Activated CD4-positive, CD25-positive, alpha-beta regulatory T cell treated with anti-CD3 and anti-CD28 coated beads, Interleukin-2, amount 50 U/mL, for 24 hours (primary cell): ENCODE measurements at regions not wholly inside any gene's neighbourhood (a gene's known extent, or its start where the extent isn't known, plus 50 kb on each side); places are given as distances from the start of the nearest gene placed in this dataset.
"Not testable (repeated sequence)": the region's sequence is repeated elsewhere in the genome, so short reads cannot be mapped to it uniquely, and the experiment has no call there.

Source experiments
- ATAC-seq, 2 donors: fragments of 150-1000 bp; cut with Tn5 transposase; one replicate each; pipeline ENCODE4 v1.10.0; 2021; ENCODE audit warnings: mild to moderate bottlenecking in 1 of 2, moderate library complexity in 1 of 2

- ATAC-seq, result no peak
Observed at GRCh38 chr11:97461044-97461880, 1071.4 kb downstream of the JRKL start.

- no peak for ATAC-seq
Observed at GRCh38 chr11:97461934-97462333, 1072.1 kb downstream of the JRKL start.

- ATAC-seq, result no peak
Observed at GRCh38 chr11:97463891-97464290, 1074.1 kb downstream of the JRKL start.

- no peak for ATAC-seq
Observed at GRCh38 chr11:97471480-97471879, 1081.7 kb downstream of the JRKL start.

DNA sequence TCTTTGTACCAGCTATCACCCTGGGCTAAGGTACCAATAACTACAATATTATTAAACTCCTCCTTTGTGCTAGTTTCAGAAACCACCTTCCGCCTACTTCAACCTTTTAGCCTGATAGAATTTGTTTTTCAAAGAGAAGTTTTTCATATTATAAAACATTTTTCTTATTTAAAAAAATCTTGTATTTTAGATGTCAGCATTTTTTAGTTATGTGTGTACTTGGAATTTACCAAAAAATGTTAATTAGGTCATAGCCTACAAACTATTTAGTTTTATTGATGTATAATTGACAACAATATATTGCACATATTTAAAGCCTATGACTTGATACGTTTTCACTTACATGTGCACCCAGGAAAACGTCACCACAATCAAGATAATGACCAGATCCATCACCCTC is 1097.6 kb downstream of the JRKL start:
- ATAC-seq, result no peak

DNA sequence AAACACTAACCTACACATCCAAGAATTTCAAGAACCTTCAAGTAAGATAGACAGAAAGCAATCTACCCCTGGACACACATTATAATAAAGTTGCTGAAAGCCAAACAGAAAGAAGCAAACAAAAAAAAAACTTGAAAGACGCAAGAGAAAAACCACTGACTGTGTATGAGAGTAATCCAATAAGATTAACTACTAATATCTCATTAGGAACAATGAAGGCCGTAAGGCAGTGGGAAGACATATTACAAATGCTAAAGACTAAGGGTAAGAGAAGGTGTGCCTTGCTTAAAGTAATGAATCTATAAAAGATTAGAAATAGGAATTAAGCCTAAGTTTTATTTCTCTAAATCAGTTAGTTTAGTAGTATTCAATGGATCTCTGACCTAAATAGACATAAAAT is 1109.1 kb downstream of the JRKL start:
- no peak for ATAC-seq

GRCh38 chr11:97502201-97502600 is 1112.4 kb downstream of the JRKL start:
- no peak for ATAC-seq

DNA sequence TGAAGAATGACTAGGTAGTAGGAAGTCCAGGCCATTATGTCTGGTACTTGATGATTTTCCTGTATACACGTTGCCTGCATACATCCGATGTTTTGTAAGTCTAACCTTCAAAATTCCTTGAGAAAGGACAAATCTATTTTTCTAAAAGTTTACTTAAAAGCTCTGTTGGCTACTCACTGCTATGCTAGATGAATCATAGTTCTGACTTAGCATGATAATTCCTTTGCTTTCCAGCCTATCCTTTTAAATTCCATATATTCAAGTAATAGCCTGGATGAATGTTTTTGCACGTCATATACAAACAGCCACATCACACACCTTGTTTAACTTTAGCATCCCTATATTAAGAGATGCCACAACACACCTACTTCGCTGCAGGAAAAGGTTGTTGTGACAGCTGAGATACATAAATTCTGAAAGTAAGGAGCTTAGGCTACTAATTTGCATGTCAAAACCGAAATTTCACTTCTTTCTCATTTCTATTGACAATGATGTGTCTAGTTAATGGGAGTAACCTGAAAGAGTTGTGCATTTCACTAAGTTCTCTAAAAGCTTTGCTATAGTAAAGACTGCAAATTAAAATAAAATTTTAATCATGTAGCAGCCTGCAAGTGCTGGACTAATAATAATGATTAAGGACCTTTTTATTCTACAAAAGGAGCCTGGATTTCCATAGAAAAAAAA is 1116.4 kb downstream of the JRKL start:
- ATAC-seq, result no peak

DNA sequence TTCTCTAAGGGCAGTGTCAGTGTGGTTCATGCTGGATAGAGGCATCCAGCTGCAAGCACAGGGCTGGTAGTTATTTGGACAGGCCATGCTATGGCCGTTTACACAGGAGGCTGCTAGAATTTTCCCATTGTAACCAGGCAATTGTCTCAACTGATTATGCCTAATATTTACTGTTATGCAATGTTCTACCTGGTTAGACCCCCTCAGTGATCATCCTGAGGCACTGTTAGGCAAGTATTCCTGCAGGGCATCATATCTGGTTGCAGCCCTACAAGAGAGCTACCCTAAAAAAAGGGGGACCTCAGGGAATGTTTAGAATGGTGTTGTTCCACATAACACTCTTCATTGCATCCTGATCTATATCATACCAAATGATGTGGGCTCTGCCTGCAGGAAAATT is 1124.6 kb downstream of the JRKL start:
- no peak for ATAC-seq

GRCh38 chr11:97516688-97517087 is 1126.9 kb downstream of the JRKL start:
- no peak for ATAC-seq

- no peak for ATAC-seq
Observed at GRCh38 chr11:97525273-97525672, 1135.5 kb downstream of the JRKL start.

DNA sequence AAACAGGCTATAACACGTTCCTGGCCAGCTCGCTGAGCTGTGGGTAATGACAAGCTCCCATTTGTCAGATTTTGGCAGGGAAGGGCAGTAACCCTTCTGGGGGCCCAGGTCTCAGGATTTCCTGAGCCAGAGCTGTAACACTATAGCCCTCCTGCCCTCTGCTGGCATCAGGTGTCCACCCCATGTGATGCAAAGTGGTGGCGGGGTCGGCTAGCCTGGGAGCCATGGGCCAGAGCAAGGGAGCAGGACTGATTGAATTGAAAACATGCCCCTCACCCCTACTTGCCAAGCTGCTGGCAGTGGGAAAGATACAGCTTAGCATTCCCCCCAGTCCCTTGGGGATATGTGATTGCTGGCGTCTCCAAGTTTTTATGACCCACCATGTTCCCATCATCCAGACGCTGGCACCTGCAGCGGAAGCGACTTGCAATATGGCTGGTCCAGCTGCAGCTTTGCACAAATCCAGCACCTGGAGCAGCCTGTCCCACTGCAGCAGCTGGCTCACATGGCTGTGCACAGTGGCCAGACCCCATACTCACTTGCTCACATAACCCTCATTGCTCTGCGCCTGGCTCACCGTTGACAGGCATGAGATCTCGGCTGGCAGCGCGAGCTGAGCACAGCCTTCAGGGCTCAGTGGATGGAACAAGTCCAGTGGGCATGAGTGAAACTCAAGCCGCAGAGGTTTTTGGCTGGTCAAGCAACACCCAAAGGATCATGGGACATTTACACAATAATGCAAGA is 1147.8 kb downstream of the JRKL start:
- ATAC-seq, result no peak

- ATAC-seq, result no peak
Observed at GRCh38 chr11:97544431-97544830, 1154.6 kb downstream of the JRKL start.

DNA sequence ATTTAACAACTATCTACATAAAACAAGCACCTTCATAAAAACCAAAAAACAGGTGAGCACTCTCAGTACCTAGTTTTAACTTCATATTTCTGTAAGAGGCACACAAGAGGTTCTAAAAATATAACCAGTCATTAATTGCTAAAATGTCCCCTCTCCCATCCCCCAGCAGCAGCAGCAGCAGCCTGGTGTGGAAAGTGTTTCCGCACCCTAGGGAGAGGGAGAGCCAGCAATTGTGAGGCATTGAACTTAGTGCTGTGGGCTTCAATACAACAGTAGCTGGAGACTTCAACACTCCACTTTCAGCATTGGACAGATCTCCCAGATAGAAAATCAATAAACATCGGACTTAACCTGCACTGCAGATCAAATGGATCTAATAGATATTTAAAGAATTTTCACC is 1158.5 kb downstream of the JRKL start:
- no peak for ATAC-seq

GRCh38 chr11:97557399-97557798 is 1167.6 kb downstream of the JRKL start:
- ATAC-seq, result no peak

DNA sequence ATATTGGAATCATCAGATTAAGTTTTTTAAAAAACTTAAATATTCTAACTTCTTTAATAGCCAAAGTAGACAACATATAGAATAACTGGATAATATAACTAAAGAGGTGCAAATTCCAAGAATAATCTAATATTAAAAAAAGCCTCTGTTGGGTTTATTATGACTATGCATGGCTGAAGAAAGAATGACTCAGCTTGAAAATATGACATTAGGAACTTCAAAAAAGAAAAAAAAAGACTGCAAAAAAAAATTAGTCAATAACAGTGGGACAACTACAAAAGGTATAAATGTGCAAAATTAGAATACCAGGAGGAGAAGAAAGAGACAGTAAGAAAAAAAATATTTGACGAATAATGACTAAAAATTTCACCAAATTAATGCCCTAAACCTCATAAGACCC is 1178.0 kb downstream of the JRKL start:
- no peak for ATAC-seq

GRCh38 chr11:97570636-97571035 is 1180.8 kb downstream of the JRKL start:
- ATAC-seq, result no peak

DNA sequence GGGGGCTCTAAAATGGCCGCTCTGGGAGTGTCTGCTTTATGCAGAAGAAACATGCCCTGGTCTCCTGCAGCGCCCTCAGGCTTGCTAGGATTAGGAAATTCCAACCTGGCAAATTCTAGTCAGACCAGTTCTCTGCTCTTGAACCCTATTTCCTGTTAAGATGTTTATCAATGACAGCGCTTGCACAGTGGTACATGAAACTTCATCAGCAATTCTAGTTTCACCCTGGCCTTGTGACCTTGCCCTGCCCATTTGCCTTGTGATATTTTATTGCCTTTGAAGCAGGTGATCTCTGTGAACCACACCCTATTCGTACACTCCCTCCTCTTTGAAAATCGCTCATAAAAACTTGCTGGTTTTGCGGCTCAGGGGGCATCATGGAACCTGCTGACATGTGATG is 1184.0 kb downstream of the JRKL start:
- ATAC-seq, result not testable (repeated sequence)

DNA sequence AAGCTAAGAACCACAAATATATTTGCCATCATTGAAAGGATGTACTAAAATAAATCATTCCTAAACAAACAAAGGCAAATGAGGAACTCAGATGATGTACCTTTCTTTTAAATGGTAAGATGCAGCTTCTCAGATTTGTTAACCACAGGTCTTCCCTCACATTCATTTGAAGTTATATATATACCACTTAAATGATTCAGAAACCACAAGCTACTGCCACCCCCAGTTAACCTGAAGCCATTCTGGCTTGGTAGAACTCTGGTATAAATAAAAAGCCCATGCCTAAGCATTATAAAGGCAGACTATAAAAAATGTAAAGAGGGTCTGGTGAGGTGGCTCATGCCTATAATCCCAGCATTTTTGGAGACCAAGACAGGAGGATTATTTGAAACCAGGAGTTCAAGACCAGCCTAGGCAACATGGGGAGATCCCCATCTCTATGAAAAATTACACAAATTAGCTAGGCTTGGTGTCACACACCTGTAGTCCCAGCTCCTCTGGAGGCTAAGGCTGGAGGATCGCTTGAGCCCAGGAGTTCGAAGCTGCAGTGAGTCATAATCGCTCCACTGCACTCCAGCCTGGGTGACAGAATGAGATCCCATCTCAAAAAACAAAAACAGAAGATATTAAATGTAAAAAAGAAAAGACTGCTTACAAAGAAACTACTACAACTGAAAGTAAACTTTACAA is 1185.3 kb downstream of the JRKL start:
- no peak for ATAC-seq

DNA sequence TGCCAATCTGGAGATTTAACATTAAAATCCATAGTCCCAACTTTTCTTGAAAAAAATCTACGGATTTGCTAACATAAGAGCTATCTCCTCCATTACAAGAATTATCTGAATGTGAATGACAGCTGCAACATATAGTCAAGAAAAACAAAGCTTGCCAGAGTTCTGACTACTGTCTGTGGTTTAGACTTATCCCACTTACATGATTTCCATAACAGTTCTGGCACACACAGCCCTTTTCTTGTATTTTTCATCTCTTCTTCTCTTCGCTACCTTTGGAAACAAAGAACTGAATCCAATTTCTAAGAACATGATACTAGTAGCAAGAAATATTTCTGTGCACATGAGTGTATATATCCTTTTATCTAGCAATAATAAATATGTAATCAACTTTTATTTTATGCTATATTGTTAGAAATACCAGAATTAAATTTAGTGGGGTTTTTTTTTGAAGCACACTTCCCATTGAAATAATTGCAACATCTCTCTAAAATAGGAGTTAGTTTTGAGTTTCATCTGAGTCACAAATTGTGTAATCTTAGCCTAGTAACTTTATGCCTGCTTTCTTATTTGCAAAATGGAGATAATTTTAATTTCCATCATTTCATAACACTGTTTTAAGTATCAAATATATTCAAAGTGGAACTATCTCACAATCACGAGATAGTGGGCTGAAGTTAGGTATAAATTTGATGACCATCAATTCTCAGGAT is 1217.6 kb downstream of the JRKL start:
- ATAC-seq, result no peak

- no peak for ATAC-seq
Observed at GRCh38 chr11:97610000-97610399, 1220.2 kb downstream of the JRKL start.

DNA sequence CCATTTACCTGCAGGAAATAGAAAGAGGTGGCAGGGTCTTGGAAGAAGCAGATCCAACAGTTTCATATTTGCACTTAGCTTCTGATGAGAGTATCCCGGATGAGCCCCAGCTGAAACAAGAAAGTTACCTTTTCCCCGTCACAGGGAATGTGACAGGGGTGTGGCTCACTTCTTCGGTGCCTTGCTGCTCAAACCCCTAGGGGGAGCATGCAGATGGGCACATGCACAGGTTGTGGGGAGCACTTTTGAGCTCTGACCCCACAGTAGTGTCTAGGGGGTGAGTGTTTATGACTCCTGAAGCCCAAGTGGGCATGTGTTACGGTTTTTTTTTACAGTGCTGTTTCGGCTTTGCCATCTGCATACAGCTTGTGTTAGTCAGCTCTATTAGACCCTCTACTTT is 1221.0 kb downstream of the JRKL start:
- ATAC-seq, result no peak
